Fibroblast of upper back skin (primary cell): ENCODE measurements at regions not wholly inside any gene's neighbourhood (a gene's known extent, or its start where the extent isn't known, plus 50 kb on each side); places are given as distances from the start of the nearest gene placed in this dataset.

Experiments used
- DNase-seq: peaks from one replicate; pipeline ENCODE4 v3.0.0-alpha.2; 2013

DNA sequence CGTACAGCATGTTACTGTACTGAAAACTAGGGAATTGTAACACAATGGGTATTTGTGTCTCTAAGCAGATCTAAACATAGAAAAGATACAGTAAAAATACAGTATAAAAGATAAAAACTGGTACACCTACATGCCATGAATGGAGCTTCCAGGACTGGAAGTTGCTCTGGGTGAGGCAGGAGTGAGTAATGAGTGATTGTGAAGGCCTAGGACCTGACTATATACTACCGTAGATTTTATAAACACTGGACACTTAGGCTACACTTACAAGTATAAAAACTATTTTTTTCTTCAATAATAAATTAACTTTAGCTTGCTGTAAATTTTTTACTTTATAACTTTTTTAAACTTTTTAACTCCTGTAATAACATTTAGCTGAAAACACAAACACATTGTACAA, 324.4 kb upstream of the TNP1 start:
- DNase-seq = no peak

DNA sequence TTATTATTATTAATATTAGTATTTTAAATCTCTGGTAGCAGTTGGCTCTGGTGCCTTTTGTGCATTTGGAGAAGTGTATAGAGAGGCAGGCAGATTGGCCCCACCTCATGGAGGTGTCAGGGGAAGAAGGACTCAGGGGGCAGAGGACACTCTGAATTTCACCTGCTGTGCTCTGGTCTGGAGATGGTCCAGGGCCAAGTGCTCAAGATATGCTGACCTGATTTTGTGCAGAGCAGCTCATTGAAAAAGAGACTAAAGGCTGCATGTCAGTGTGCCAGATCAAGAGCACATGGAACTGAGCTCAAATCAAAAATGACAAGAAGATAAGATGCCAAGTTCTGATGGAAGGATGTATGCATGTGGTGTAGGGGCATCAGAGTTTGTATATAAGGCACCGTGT, 323.6 kb upstream of the TNP1 start:
- DNase-seq = no peak

DNA sequence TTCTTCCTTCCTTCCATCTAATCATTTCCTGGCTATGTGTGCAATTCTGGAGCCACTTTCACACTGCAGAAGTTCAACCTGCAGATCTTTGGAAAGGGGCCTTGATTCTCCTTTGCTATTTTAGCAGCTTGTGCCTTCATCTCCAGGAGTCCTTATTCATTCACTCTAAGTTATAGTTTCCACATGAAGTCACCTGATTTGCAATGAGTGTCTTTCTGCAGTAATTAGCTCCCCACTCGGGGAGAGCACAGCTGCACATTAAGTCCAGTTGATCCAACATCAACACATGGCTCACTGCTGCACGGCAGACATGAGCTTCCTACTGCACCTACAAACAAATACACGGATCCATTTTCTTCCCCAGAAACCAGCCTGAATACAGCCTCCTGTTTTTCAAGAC, 323.1 kb upstream of the TNP1 start:
- DNase-seq = no peak

DNA sequence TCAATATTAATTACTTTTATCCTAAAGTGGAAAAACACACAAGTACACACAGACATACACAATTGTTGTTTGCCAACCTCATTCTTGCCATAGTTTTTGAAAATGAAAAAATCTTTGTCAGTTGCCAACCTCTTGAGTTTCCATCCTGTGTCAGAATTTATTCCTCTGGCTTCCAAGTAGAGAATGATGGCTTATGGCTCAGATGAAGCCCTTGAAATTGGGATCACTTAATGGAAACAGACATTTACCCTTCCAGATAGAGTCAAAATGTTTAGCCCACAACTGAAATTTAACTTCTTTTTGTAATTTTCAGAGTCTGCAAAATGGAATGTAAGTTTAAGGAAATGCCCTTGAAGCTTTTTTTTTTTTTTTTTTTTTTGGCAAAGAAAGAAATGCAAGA, 321.6 kb upstream of the TNP1 start:
- no peak for DNase-seq

DNA sequence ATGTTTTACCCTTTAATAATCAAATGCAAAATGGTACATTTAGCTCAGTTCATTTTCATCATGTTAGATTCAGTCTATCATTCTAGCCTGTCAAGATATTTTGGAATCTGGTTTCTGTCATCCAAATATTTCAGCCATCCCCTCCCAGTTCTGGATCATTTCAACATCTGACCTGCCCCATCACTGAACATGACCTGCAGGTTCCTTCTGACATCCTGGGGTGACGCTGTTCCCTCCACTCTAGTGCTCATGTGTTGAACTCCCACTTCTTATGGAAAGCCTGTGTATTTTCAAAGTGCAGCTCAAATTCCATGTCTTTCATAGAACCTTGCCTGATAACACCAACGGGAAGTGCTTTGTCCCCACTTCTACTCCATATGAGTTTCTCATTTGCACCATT, 320.0 kb upstream of the TNP1 start:
- DNase-seq = no peak

DNA sequence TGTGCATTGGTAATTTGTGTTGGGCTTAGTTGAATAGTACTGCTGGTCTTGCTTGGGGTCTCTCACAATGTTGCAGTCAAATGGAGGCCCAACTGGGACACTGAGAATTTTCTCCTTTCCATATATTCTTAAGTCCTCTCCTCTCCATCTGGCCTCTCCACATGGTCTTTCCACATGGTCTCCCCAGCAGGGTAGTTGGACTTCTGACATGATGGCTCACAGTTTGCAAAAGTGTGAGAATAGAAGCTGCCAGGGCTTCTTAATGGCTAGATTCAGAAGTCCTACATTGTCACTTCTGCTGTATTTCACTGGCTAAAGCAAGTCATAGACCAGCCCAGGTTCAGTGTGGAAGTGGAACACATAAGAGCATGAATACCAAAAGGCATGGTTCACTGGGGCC, 318.5 kb upstream of the TNP1 start:
- no peak for DNase-seq

DNA sequence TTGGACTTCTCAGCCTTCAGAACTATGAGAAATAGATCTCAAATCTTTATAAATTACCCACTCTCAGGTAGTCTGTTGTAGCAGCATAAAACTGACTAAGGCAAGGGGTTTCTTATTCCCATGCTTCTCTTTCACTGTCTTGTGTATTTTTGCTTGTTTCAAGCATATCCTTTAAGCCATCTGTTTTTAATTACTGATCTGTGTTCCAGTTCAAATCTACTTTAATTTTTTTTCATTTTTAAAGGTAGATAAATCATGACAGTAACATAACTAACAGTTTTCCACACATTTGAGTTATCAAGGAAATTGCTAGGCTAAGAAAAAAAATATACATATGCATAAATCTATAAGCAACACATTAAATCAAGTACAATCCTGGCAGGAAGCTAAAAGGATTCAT, 317.9 kb upstream of the TNP1 start:
- no peak for DNase-seq

DNA sequence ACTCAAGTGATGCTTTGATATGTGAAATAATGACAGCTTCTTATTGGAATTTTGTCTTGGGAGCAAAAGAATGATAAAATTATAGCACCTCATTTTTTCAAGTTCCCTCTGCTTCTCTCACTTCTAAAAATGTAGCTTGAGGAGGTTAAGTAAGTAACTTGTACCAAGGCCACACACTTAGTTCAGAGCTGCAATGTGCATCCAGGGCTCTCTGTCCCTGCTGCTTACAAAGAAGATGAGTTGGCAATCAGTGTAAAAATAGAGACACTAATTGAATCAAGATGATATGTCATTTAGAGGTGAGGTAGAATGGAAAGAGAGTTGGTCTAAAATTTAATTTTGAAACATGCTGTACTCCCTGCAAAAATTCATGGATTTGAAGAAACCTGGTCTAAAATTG, 312.0 kb upstream of the TNP1 start:
- peak; percentile 49 for DNase-seq

DNA sequence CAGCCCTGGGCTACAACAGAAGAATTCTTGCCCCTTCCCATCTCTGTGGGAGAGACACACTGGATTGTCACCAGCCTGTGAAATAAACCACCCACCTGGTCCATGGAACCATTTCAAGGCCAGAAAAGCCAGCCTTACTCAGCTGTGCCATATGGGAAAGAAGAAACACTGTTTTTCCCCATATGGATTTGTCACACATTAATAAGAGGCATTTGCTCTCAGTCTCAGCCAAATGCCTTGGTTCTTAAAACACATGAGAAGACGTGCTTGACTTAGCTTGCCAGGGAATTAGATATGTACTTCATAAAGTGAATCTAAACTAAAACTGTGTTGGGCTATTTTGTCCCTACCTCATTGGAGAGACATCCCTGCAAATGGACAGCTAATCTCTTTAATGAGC, 308.6 kb upstream of the TNP1 start:
- no peak for DNase-seq

DNA sequence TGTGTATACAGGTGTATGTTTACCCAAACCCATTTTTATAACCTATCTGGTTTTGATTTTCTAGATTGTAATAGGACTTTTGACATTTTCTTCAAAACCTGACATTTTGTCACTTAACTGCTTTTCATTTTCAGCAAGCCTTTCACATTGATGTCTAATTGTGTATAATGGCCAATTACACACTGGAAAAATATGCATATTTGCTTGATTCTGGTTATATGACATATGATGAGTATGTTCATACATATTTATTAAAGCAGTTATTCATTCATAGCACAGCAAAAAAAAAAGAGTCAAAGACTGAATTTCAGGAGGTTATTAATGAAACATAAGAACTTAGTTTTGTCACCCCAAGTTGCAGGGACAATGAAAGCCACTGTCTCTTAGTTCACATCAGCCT, 307.7 kb upstream of the TNP1 start:
- DNase-seq = peak; percentile 26

DNA sequence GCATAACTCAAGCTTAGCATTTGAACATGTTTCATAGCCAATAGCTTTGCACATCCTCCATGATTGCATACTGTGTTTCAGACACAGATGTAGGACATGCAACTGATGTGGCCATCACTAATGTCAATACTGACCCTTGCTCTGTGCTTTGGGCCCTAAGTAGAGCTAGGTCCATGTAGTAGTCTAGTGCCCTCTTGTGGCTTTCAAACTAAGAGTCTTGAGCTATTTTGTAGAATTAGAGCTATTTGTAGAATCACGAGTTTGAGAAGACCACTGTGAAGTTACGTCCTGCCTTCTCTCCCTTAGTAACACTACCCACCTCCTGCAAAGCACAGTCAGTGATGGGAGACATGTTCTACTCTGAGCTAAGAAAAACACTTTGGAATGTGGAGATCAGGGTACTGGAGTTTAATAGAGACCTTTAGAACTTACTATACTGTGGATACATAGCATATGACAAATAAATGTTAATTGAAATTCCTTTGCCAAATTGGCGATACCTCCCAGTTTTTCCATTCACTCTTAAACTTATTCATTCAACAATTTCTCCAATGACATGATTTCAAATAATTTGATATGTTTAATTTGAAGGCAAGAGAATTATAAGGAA, 306.5 kb upstream of the TNP1 start:
- DNase-seq = peak; percentile 50

DNA sequence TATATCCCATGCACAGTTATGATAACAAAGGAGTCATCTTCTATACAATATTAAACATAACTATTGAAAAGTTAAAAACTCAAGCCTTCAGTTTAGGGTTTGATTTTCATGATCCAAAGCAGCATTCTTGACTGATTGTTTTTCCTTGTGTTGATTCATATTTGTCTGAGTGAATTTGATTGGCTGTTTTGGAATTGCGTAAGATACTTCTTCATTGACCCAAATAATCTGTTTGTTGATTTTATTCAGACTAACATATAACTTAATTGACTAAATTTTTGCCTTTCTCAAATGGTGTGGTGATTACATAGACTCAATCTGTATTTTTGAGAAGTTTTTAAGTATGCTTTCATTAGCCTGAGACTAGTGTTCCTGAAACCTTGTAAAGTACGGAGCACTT, 305.7 kb upstream of the TNP1 start:
- no peak for DNase-seq

DNA sequence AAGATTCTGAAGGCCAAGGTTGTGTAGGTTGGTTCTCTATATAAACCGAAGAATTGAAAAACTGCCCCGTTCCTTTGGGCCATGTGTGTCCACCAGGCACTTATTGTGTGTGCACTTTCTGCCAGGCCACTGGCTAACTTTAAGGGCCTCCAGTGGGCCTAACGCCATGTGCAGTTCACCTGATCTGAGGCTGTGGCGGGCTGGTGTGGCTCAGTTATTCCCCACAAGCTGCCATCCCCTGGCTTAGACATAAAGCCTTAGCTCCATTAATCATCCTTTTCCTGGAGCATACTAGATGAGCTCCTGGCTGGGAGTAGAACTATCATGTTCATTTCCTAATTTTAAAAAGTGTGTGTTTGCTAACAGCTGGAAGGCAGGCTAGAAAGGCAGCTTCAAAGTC, 304.1 kb upstream of the TNP1 start:
- no peak for DNase-seq

DNA sequence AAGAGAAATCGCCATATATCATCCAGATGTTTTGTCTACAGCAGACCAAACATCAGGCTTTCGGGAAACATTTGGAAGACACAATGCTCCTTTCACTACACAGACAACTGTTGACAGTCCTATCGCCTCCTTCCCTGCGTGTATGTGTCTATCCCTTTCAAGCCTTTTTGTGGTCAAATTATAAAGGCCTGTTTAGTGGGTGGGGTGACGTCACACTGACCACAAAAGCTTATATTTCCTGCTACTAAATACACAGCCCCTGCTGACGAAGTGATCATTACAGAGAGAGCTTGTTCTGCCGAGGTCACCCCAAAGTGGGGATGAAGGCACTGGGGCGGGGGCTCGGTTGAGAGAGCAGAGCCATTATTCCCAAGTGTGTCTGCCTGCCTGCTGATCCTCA, 302.7 kb upstream of the TNP1 start:
- DNase-seq = peak; percentile 95

DNA sequence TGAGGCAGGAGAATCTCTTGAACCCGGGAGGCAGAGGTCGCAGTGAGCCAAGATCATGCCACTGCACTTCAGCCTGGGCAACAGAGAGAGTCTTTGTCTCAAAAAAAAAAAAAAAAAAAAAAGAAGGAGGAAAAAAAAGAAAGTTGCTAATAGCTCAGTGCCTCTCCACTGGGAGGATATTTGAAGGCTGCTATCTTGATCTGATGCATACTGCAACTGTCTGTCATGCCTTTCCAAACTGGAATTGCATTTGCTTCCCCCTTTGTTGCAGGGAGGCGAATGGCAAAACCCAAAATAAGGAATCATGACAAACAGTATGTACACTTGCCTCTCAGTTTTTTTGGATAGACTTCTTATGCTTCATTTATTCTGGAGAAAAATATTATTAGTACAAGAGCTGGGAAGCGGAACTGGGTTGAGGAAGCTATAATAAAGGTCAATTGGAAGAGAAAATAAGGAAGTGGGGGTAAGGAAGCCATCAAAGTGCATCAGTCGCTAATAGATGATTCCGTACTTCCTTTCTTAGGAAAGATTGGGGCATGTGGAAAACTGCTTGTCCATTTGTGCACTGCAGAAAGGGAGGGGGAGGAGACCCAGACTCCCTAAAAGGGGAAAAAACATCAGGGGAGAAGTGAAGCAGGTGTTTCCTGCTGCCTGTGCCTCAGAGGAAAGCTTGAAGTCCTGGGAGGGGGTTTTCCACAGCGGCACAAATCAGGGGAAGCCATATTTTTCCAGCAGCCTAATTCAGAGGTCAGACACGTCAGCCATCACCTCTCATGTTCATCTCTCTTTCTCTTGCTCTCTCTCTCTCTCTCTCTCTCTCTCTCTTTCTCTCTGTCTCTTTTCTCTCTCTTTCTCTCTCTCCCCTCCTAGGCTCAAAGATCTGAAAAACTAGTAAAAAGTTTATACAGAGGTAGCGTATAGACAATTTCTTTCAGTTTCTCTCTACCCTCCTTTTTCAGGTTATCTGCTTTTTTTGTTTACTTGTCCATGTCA, 301.4 kb upstream of the TNP1 start:
- no peak for DNase-seq

DNA sequence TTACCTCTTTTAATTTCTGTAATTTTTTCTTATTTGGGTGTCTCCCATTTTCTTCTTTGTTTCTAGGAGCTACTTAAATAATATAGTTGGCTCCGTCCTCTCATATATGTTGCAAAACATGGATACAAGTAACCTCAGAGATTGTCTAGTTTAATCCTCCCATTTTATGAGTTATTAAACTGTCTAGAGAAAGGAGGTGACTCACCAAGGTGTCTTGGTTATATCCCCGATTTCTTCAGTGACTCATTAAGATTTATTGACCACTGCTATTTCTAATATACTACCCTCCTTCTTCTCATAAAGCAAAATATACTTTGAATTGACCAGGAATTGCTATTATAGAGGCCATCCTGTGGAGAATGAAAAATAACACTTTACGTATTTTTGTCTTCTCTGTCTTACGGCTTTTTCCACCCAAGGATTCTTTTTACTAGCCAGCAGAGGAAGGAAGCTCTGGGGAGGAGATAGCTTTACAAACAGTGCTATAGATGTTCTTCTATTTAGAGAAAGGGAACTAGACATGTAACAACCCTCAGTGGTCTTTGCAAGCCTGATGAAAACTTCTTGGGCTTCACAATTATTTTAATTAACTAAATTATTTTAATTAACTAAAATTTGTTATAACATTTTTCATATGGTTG, 300.4 kb upstream of the TNP1 start:
- DNase-seq = peak; percentile 87

DNA sequence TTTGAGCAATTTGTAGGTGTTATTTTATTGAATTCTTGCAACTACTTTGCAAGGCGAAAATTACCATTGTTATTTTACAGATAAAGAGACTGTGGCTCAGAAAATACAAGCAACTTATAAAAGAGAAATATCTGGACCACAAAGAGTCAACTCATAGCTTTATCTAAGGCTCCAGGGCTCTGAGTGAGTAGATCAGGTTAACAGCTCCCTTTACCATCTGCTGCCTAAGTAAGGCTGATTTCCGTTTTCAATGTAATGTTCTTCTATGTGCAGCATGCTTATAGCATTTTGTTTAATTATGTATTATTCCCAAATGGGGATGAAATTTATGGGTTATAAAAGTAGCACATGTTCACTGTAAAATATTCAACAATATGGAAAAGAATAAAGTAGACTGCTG, 299.1 kb upstream of the TNP1 start:
- DNase-seq = no peak

DNA sequence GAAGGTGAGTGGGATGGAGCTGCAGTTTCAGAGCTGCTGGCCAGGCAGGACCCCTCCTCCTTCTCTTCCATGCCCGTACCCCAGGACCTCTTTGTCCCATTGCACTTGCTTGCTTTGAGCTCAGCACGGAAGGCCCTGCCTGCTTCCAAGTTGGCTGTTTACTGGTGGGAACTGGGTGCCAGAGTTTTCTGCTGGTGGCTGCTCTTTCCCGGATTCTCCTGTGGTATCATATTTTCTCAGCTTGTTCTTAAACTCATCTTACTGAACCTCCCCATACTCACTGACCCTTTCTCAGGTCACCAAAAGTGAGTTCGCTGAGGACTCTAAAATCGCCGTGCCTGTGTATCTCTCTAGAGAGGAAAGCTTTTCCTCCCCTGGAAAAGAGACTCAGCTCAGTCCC, 297.7 kb upstream of the TNP1 start:
- no peak for DNase-seq

DNA sequence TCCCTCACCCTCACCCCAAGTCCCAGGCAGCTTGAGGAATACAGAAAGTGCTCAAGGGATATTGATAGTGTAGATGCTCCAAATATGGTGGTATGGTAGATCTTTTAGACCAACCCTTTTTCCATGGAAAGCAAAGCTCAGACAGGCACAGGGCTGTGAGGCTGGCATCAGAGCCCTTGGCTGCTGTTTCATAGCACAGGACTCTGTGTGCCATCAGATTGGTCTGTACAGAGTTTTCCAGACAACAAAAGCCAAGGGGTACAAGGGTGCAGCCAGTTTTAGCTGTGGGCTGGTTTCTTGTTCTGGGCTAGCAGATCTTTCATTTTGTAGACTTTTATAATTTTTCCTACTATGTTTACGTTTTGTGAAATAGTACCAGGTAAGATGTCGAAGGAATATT, 296.9 kb upstream of the TNP1 start:
- DNase-seq = no peak

DNA sequence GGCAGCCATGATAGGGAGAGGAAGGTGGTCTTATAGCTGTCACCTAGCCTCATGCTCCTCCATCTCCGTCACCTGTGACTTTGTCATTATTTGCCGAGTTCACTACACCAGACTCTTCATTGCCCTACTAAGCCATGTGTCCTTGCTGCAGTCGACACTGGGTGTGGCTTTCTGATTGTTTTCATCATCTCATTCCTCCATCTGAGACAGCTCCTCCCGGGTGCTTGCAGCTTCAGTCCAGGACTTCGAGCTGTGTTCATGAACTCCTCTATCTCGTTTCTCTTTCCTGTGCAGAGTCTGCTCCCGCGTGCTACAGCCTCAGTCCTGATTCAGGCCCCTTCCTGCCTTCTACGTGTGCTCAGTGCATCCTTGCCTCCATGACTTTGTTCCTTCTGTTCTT, 295.1 kb upstream of the TNP1 start:
- DNase-seq = no peak

DNA sequence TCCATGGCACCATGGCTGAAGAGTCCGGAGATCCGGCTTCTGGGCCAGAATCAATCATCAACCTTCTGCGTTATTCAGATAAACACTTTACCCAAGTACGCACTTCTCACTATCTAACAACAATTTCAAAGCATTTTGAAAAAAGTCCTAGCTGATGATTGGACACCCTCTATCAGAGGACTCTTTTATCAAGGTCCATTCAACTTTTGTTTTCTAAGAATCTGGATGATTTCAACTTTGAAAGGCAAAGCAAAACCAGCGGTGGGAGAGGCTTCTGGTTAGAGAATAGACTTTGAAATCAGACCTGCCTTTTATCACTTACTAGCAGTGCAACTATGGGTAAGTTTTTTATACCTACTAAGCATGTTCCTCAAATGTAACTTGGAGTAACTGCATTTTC, 293.6 kb upstream of the TNP1 start:
- DNase-seq = no peak

DNA sequence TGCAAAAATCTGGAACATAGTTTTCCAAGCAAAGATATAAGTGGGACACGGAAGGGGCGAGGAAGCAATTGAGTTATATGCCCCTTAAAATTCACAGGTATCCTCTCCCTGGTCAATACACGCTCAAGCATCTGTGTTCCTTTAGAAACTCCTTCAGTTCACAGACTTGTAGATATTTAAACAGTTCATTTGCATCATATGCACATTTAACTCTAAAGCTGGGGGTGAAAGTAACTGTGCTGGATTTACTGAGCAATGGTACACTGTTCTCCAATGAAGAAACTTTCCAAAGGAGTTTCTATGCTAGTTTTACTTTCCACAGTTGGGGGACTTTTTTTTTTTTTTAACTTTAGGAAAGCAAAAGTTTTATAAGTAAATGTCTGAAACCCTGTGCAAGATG, 293.0 kb upstream of the TNP1 start:
- DNase-seq = no peak

DNA sequence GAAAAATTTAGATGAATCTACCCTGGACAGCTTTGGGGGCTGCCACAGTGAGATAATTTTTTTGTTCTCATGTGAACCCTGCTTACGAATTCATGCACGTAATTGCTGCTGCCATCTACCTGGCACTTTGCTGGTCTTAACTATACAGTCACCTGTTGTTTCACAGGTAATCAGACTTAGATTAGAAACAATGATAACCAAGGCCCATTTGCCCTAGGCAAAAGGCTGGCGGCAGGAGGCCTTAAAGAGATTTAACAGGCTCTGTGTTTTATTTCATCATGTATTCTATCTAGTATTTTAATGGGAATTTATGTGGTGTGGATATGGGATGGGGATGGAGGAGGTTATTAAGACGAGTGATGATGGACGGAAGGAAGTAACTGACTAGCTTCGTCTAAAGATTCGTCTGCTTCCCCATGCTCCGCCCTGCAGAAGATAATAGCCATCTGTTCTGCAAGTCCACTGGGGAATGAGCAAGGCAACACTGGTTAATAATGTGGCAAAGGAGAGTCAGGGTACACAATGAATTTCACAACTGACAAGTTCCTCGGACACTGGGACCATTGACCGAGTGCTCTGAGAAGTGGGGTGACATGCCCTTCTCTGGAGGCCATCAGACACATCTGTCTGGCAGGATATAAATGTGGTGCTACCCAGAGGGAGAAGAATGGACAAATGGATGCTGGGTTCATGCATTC, 291.8 kb upstream of the TNP1 start:
- no peak for DNase-seq

DNA sequence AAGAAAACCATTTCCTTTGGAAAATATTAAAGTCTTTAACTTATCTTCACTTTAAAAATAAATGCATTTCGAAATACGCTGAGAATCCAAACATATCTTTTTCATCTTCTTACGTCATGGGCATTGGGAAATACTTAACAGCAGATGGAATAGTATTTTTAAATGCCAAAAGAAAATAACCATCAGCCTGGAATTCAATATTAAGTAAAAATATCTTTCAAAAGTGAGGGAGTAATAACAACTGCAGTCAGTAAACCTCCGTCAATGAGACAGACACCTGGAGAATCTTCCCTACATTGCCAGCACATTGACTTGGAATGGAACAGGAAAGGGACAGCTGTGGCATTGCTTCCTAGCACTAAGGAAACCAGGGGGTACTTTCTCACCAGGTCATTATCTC, 290.4 kb upstream of the TNP1 start:
- peak; percentile 48 for DNase-seq
